ENCODE measurements at regions not wholly inside any gene's neighbourhood (a gene's known extent, or its start where the extent isn't known, plus 50 kb on each side); places are given as distances from the start of the nearest gene placed in this dataset.

GRCh38 chr2:18940184-18940583 is 350.8 kb upstream of the NT5C1B start:
- no peak for TF ChIP-seq CTCF (IDR thresholded peaks at IDR 0.05; ENCODE audit: extremely low read depth in 1 of 2, insufficient read depth in 1 of 2, low read depth in 1 of 2, low read length in 2 of 2)
- TF ChIP-seq GATA2 (IDR thresholded peaks at IDR 0.05; ENCODE audit: insufficient read depth, insufficient read length, low read depth, low read length), result no peak
- no peak for TF ChIP-seq POLR2AphosphoS5 (IDR thresholded peaks at IDR 0.05; ENCODE audit: insufficient read depth, low read depth, low read length)
- TF ChIP-seq EZH2 (IDR thresholded peaks at IDR 0.05; ENCODE audit: borderline replicate concordance, low read depth, low read length, severe bottlenecking), result no peak

Data from endothelial cell of umbilical vein (primary cell).